ENCODE measurements at regions not wholly inside any gene's neighbourhood (a gene's known extent, or its start where the extent isn't known, plus 50 kb on each side); places are given as distances from the start of the nearest gene placed in this dataset.

GRCh38 chr13:32881074-32881776, 135.0 kb upstream of the KL start:
- peak; percentile 43 for DNase-seq (ENCODE audit: low read depth)
- H3K27me3 ChIP-seq (ENCODE audit: control insufficient read depth, insufficient read depth, low read length) = no peaks in the 10 kb centered on the region
- H3K36me3 ChIP-seq (ENCODE audit: control insufficient read depth, insufficient read depth, low read length) = no peaks in the 10 kb centered on the region
- ChIA-PET CTCF (no interaction called here), POLR2A (no interaction called here)
- no peak overlapping the region for H3K4me3 ChIP-seq (ENCODE audit: low read depth, low read length)
- TF ChIP-seq CTCF (IDR thresholded peaks at IDR 0.05; ENCODE audit: insufficient read depth, low read depth, low read length) = no peak

- no peak for DNase-seq (ENCODE audit: low read depth)
- Histone ChIP-seq H3K27me3 (ENCODE audit: control insufficient read depth, insufficient read depth, low read length) (no peaks in the 10 kb centered on the region; the same call in 1 of the 2 replicates), H3K4me3 (ENCODE audit: low read depth, low read length) (no peak overlapping the region), H3K36me3 (ENCODE audit: control insufficient read depth, insufficient read depth, low read length) (no peaks in the 10 kb centered on the region)
- POLR2A ChIA-PET = no interaction called here
- CTCF ChIA-PET = no interaction called here
- no peak for TF ChIP-seq CTCF (IDR thresholded peaks at IDR 0.05; ENCODE audit: insufficient read depth, low read depth, low read length)
These were observed 134.5 kb upstream of the KL start for GRCh38 chr13:32881777-32882145.

- H3K27me3 ChIP-seq (ENCODE audit: control insufficient read depth, insufficient read depth, low read length) = no peaks in the 10 kb centered on the region; the same call in none of the 2 replicates
- CTCF ChIA-PET = no interaction called here
- no peak for DNase-seq (ENCODE audit: low read depth)
- H3K4me3 ChIP-seq (ENCODE audit: low read depth, low read length) = no peak overlapping the region
- no peaks in the 10 kb centered on the region for H3K36me3 ChIP-seq (ENCODE audit: control insufficient read depth, insufficient read depth, low read length)
- no peak for TF ChIP-seq CTCF (IDR thresholded peaks at IDR 0.05; ENCODE audit: insufficient read depth, low read depth, low read length)
- POLR2A ChIA-PET = no interaction called here
These were observed 133.5 kb upstream of the KL start for GRCh38 chr13:32882691-32883090.

GRCh38 chr13:32883474-32883873, 132.7 kb upstream of the KL start:
- Histone ChIP-seq H3K4me3 (ENCODE audit: low read depth, low read length) (no peak overlapping the region), H3K36me3 (ENCODE audit: control insufficient read depth, insufficient read depth, low read length) (no peaks in the 10 kb centered on the region), H3K27me3 (ENCODE audit: control insufficient read depth, insufficient read depth, low read length) (no peaks in the 10 kb centered on the region; the same call in none of the 2 replicates)
- POLR2A ChIA-PET = no interaction called here
- CTCF ChIA-PET = interaction anchor here (0.9 kb wide), 1 partner anchor 28 kb away, joined by 3 read pairs; no protein-coding TSS in a partner anchor
- DNase-seq (ENCODE audit: low read depth) = no peak
- no peak for TF ChIP-seq CTCF (IDR thresholded peaks at IDR 0.05; ENCODE audit: insufficient read depth, low read depth, low read length)

GRCh38 chr13:32887617-32888016, 128.6 kb upstream of the KL start:
- no peak for TF ChIP-seq CTCF (IDR thresholded peaks at IDR 0.05; ENCODE audit: insufficient read depth, low read depth, low read length)
- Histone ChIP-seq H3K27me3 (ENCODE audit: control insufficient read depth, insufficient read depth, low read length) (no peaks in the 10 kb centered on the region; the same call in none of the 2 replicates), H3K36me3 (ENCODE audit: control insufficient read depth, insufficient read depth, low read length) (no peaks in the 10 kb centered on the region), H3K4me3 (ENCODE audit: low read depth, low read length) (no peak overlapping the region)
- CTCF ChIA-PET = no interaction called here
- POLR2A ChIA-PET = no interaction called here
- no peak for DNase-seq (ENCODE audit: low read depth)
